ENCODE measurements at regions not wholly inside any gene's neighbourhood (a gene's known extent, or its start where the extent isn't known, plus 50 kb on each side); places are given as distances from the start of the nearest gene placed in this dataset.

DNA sequence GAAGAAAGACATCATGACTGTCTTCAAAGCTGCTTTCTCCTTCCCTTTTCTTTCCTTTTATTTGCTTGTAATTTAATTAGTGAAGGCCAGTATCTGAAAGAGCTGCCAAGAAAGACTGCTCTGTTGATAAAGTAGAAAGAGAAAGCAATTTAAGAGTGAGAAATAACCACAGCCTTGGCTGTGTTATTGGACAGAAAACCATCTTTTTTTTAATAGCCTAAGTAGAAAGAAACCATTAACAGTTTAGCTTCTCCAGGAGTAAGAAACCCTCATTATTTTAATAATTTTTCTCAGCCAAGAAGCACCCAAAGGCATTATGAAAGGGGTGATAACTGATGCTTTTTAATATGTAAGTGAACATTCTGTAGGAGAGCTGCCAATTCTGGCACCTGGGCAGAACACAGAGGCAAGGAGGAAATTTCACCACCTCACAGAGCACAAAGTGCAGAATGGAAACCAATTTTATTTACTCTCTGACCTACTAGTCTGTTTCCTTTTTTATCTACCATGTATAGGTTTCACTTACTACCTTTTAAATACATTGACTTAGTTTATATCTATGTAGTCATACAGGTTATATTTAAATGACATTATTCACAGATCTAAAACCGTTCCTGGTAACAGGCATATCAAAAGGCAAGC, 703.2 kb downstream of the MRPL39 start:
- no peaks in the 10 kb centered on the region for H3K36me3 ChIP-seq
- DNase-seq (ENCODE audit: extremely low spot score in 2 of 2): no peak
- no peak overlapping the region for H3K27ac ChIP-seq
- TF ChIP-seq, protein P1, sequence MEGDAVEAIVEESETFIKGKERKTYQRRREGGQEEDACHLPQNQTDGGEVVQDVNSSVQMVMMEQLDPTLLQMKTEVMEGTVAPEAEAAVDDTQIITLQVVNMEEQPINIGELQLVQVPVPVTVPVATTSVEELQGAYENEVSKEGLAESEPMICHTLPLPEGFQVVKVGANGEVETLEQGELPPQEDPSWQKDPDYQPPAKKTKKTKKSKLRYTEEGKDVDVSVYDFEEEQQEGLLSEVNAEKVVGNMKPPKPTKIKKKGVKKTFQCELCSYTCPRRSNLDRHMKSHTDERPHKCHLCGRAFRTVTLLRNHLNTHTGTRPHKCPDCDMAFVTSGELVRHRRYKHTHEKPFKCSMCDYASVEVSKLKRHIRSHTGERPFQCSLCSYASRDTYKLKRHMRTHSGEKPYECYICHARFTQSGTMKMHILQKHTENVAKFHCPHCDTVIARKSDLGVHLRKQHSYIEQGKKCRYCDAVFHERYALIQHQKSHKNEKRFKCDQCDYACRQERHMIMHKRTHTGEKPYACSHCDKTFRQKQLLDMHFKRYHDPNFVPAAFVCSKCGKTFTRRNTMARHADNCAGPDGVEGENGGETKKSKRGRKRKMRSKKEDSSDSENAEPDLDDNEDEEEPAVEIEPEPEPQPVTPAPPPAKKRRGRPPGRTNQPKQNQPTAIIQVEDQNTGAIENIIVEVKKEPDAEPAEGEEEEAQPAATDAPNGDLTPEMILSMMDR (IDR thresholded peaks at IDR 0.05): no peak
- no peak for TF ChIP-seq POLR2A (IDR thresholded peaks at IDR 0.05)
- no peak for TF ChIP-seq POLR2AphosphoS5 (IDR thresholded peaks at IDR 0.05; ENCODE audit: insufficient read depth in 1 of 2, low read depth in 1 of 2)
- intact Hi-C loops (cut with DNase I): no loop called here
- no peak overlapping the region for H3K4me3 ChIP-seq
- no peaks in the 10 kb centered on the region for H3K4me1 ChIP-seq
- H3K27me3 ChIP-seq: no peaks in the 10 kb centered on the region
- no peaks in the 10 kb centered on the region for H3K9me3 ChIP-seq

DNA sequence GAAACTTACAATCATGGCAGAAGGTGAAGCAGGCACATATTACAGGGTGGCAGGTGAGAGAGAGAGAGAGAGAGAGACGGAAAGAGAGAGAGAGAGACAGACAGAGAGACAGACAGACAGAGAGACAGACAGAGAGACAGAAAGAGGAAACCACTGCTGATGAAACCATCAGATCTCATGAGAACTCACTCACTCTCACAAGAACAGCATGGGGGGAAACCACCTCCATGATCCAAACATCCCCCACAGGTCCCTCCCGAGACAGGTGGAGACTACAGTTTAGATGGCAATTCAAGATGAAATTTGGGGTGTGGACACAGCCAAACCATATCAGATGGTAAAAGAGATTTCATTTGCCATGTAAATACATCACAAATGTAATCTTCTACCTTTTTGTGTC, 708.1 kb downstream of the MRPL39 start:
- Histone ChIP-seq H3K27ac (no peak overlapping the region), H3K4me1 (no peaks in the 10 kb centered on the region), H3K27me3 (no peaks in the 10 kb centered on the region), H3K9me3 (no peaks in the 10 kb centered on the region), H3K36me3 (no peaks in the 10 kb centered on the region), H3K4me3 (no peak overlapping the region)
- intact Hi-C loops (cut with DNase I): no loop called here
- no peak for DNase-seq (ENCODE audit: extremely low spot score in 2 of 2)
- TF ChIP-seq, protein P1 (IDR thresholded peaks at IDR 0.05): no peak
- TF ChIP-seq POLR2A (IDR thresholded peaks at IDR 0.05) (no peak), POLR2AphosphoS5 (IDR thresholded peaks at IDR 0.05; ENCODE audit: insufficient read depth in 1 of 2, low read depth in 1 of 2) (no peak)

DNA sequence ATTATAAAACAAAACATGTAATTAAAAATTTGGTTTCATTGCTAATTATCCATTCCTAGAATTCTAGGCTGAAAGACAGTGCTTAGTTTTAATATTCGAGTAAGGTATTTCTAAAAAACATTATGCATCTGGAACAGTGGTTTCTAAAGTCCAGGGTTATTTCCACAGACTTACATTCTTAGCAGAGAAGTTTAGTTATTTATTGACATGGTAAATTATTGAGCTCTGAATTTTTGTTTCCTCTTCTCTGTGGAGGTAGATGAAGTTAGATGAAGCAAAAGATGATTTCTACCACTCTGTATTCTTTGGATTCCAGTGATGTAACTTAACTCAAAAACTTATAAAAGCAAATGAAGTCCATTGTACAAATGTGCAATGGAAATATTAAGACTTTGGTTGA, 709.4 kb downstream of the MRPL39 start:
- no peaks in the 10 kb centered on the region for H3K27me3 ChIP-seq
- DNase-seq (ENCODE audit: extremely low spot score in 2 of 2): no peak
- TF ChIP-seq POLR2AphosphoS5 (IDR thresholded peaks at IDR 0.05; ENCODE audit: insufficient read depth in 1 of 2, low read depth in 1 of 2) (no peak), POLR2A (IDR thresholded peaks at IDR 0.05) (no peak)
- TF ChIP-seq, protein P1 (IDR thresholded peaks at IDR 0.05): no peak
- no peaks in the 10 kb centered on the region for H3K9me3 ChIP-seq
- H3K36me3 ChIP-seq: no peaks in the 10 kb centered on the region
- no peak overlapping the region for H3K4me3 ChIP-seq
- no peaks in the 10 kb centered on the region for H3K4me1 ChIP-seq
- intact Hi-C loops (cut with DNase I): no loop called here
- H3K27ac ChIP-seq: no peak overlapping the region

DNA sequence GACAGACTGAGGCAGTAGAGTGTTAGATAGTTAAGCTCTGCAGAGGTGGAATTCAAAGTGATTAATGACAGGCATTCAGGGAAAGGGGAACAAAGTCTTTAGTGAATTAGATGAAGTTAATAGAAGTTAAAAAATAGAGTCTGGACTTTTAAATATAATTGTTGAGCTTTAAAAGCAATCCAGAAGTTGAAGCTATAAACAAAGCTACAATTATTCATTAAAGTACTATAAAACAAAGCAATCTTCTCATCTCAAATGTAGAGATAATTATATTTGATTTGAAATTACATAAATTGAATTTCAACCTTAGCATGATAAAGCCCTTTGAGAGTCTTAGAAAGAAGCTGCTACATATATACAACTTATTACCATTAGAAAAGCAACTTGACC, 710.6 kb downstream of the MRPL39 start:
- Histone ChIP-seq H3K4me3 (no peak overlapping the region), H3K36me3 (no peaks in the 10 kb centered on the region), H3K27me3 (no peaks in the 10 kb centered on the region), H3K4me1 (no peaks in the 10 kb centered on the region), H3K27ac (no peak overlapping the region), H3K9me3 (no peaks in the 10 kb centered on the region)
- intact Hi-C loops (cut with DNase I): no loop called here
- TF ChIP-seq POLR2AphosphoS5 (IDR thresholded peaks at IDR 0.05; ENCODE audit: insufficient read depth in 1 of 2, low read depth in 1 of 2) (no peak), POLR2A (IDR thresholded peaks at IDR 0.05) (no peak)
- TF ChIP-seq, protein P1 (IDR thresholded peaks at IDR 0.05): no peak
- no peak for DNase-seq (ENCODE audit: extremely low spot score in 2 of 2)

DNA sequence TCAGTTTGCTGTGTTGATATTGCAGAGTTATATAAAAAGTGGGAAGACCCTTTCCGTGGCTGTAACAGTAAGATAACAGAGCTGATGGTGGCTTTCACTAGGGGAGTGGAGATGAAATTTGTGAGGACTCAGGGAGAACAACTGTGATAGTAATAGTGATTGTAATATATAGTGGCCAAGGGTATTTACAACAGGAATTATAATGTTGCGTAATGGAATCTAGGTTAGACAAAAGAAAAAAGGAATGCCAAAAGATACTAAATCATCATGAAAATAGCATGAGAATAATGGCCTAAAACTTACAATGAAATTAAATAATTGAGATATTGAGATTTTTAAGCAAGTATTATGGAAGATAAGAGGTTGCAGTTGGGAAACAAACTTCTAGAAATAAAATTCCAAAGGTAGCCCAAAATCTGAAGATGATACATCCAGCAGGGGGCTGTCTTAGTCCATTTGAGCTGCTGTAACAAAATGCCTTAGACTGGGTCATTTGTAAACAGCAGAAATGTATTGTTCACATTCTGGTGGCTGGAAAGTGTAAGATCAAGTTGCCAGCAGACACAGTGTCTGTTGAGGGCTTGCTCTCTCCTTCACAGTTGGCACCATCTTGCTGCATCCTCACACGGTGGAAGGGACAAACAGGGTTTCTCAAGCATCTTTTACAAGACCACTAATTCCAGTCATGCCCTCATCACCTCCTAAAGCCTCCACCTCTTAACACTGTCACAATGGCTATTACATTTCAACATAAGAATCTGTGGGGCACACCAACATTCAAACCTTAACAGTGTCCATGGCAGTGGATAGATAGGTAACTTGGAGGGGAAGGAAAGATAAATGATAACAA, 711.2 kb downstream of the MRPL39 start:
- intact Hi-C loops (cut with DNase I): no loop called here
- no peaks in the 10 kb centered on the region for H3K4me1 ChIP-seq
- H3K9me3 ChIP-seq: no peaks in the 10 kb centered on the region
- H3K27me3 ChIP-seq: no peaks in the 10 kb centered on the region
- H3K4me3 ChIP-seq: no peak overlapping the region
- H3K36me3 ChIP-seq: no peaks in the 10 kb centered on the region
- TF ChIP-seq POLR2AphosphoS5 (IDR thresholded peaks at IDR 0.05; ENCODE audit: insufficient read depth in 1 of 2, low read depth in 1 of 2): no peak
- TF ChIP-seq, protein P1 (IDR thresholded peaks at IDR 0.05): peak in 1 of 3 experiments; percentile 21
- no peak for DNase-seq (ENCODE audit: extremely low spot score in 2 of 2)
- no peak overlapping the region for H3K27ac ChIP-seq

All from vagina (tissue), 2 donors.